Duodenal mucosa (tissue), 2 donors: ENCODE measurements at regions not wholly inside any gene's neighbourhood (a gene's known extent, or its start where the extent isn't known, plus 50 kb on each side); places are given as distances from the start of the nearest gene placed in this dataset.

ENCODE experiments used
- H3K27ac ChIP-seq: one replicate; pipeline ENCODE4 v1.7.0; 2013; ENCODE audit warnings: low read depth, low read length
- H3K27me3 ChIP-seq, 2 donors: one replicate each; pipeline ENCODE4 v1.7.0; 2013; ENCODE audit warnings: low read length in 2 of 2, control low read depth in 1 of 2; ENCODE audit not compliant: insufficient read depth in 2 of 2, control insufficient read depth in 1 of 2
- H3K36me3 ChIP-seq, 2 donors: one replicate each; pipeline ENCODE4 v1.7.0; 2013; ENCODE audit warnings: low read length in 2 of 2, control low read depth in 1 of 2; ENCODE audit not compliant: insufficient read depth in 2 of 2, control insufficient read depth in 1 of 2
- H3K4me1 ChIP-seq, 2 donors: one replicate each; pipeline ENCODE4 v1.7.0; 2013; ENCODE audit warnings: low read length in 2 of 2, control low read depth in 1 of 2; ENCODE audit not compliant: insufficient read depth in 2 of 2, control insufficient read depth in 1 of 2
- H3K4me3 ChIP-seq, 2 donors: one replicate each; pipeline ENCODE4 v1.7.0; 2013; ENCODE audit warnings: low read length in 2 of 2, low read depth in 1 of 2
- H3K9ac ChIP-seq, 2 donors: one replicate each; pipeline ENCODE4 v1.7.0; 2013; ENCODE audit warnings: low read length in 2 of 2, low read depth in 1 of 2
- H3K9me3 ChIP-seq, 2 donors: one replicate each; pipeline ENCODE4 v1.7.0; 2013; ENCODE audit warnings: low read length in 2 of 2, control low read depth in 1 of 2; ENCODE audit not compliant: control insufficient read depth in 1 of 2

- no peaks in the 10 kb centered on the region for H3K9me3 ChIP-seq
- no peaks in the 10 kb centered on the region for H3K27me3 ChIP-seq
- H3K4me1 ChIP-seq, result no peaks in the 10 kb centered on the region
- H3K27ac ChIP-seq, result no peak overlapping the region
- no peak overlapping the region for H3K9ac ChIP-seq
- H3K4me3 ChIP-seq, result no peak overlapping the region
- H3K36me3 ChIP-seq, result no peaks in the 10 kb centered on the region
These were observed 488.3 kb downstream of the TNS3 start for GRCh38 chr7:47093320-47094234.

DNA sequence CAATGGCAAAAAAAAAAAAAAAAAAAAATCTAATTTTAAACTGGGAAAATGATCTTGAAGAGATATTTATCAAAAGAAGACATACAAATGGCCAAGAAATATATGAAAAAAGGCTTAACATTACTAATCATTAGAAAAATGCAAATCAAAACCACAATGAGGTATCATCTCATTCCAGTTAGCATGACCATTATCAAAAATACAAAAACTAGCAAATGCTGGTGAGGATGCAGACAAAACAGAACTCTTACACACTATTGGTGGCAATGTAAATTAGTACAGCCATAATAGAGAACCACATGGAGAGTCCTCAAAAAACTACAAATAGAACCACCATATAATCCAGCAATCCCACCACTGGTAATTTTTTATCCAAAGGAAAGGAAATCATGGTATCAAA, 489.6 kb downstream of the TNS3 start:
- Histone ChIP-seq H3K4me3 (no peak overlapping the region), H3K27ac (no peak overlapping the region), H3K27me3 (no peaks in the 10 kb centered on the region), H3K9ac (no peak overlapping the region), H3K36me3 (no peaks in the 10 kb centered on the region), H3K4me1 (no peaks in the 10 kb centered on the region), H3K9me3 (no peaks in the 10 kb centered on the region)

- no peak overlapping the region for H3K9ac ChIP-seq
- no peaks in the 10 kb centered on the region for H3K36me3 ChIP-seq
- no peak overlapping the region for H3K4me3 ChIP-seq
- no peaks in the 10 kb centered on the region for H3K27me3 ChIP-seq
- no peaks in the 10 kb centered on the region for H3K9me3 ChIP-seq
- no peak overlapping the region for H3K27ac ChIP-seq
- H3K4me1 ChIP-seq, result no peaks in the 10 kb centered on the region
These were observed 490.8 kb downstream of the TNS3 start for GRCh38 chr7:47091141-47091540.

- no peak overlapping the region for H3K9ac ChIP-seq
- H3K9me3 ChIP-seq, result no peaks in the 10 kb centered on the region
- no peaks in the 10 kb centered on the region for H3K27me3 ChIP-seq
- no peak overlapping the region for H3K27ac ChIP-seq
- H3K4me1 ChIP-seq, result no peaks in the 10 kb centered on the region
- no peaks in the 10 kb centered on the region for H3K36me3 ChIP-seq
- H3K4me3 ChIP-seq, result no peak overlapping the region
These were observed 492.4 kb downstream of the TNS3 start for GRCh38 chr7:47089461-47089860.

DNA sequence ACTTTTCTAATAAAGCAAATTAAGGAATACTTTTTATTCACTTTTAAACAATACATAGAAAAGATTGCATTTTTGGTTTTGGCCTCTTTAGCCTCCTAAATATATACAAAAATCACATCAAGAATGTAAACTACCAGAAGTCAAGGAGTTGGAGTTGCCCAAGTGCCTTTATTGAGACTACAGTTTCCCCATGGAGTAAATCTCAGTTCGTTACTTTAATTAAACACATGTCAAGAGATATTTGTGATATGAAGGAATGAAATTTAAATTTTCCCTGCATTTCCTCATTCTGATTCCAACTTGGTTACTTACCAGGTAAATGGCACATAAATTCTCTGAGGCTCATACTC, 492.9 kb downstream of the TNS3 start:
- H3K9ac ChIP-seq, result no peak overlapping the region
- H3K27me3 ChIP-seq, result no peaks in the 10 kb centered on the region
- H3K4me1 ChIP-seq, result no peaks in the 10 kb centered on the region
- no peaks in the 10 kb centered on the region for H3K9me3 ChIP-seq
- H3K36me3 ChIP-seq, result no peaks in the 10 kb centered on the region
- H3K4me3 ChIP-seq, result no peak overlapping the region
- no peak overlapping the region for H3K27ac ChIP-seq

DNA sequence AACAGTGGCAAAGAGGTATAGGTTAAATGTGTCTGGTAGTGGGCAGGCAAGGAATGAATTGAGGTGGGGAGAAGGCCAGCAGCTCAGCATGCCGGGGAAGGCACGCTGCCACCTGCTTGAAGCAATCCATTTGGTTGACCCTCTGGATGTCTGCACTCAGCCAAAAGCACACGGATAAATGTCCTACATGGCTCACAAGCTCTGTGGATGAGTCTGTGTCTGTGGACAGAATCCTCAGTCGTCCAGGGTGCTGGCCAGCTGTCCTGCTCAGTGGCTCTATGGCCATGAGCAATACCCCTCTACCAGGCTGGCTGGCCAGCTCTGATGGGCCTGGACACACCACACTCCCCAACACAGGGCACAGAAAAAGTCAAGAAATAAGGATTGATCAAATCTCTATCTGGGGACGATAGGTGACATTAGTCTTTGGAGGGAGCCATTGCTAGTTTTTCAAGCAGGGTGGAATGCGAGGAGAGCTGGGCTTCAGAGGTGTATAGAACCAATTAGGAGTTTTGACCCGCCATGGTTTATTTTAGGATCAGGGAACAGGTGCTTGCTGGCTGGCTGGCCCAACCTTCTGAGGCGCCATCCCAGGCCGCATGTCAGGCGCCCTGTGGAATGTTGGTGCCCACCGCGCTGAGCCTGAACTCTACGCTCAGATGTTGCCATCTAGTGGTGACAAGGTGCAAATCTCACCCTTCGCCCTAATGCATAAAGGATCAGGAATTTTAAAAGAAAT, 493.4 kb downstream of the TNS3 start:
- Histone ChIP-seq H3K27ac (no peak overlapping the region), H3K4me1 (no peaks in the 10 kb centered on the region), H3K27me3 (no peaks in the 10 kb centered on the region), H3K36me3 (no peaks in the 10 kb centered on the region), H3K4me3 (peak overlapping the region in 1 of 2 donors; percentile 40), H3K9me3 (no peaks in the 10 kb centered on the region), H3K9ac (no peak overlapping the region)

DNA sequence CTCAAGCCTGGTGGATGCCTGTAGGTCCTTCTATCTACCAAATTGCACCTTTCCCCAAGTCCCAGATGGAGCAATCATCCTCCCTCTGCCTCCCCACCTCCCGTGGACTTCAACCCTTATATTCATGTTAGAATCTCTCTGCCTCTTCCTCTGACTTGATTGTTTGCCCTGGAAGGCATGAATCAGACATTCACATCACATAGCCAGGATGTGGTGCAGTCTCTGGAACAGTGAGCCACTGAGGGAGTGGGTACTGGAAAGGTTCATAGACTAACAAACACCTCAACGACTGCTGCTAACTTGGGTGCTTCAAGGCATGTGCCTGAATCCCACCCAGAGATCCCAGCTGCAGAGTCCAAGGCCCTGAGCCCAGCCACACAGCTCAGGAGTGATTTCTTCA, 494.0 kb downstream of the TNS3 start:
- Histone ChIP-seq H3K9me3 (no peaks in the 10 kb centered on the region), H3K27ac (no peak overlapping the region), H3K9ac (no peak overlapping the region), H3K4me3 (no peak overlapping the region), H3K36me3 (no peaks in the 10 kb centered on the region), H3K4me1 (no peaks in the 10 kb centered on the region), H3K27me3 (no peaks in the 10 kb centered on the region)

GRCh38 chr7:47085491-47086275, 496.2 kb downstream of the TNS3 start:
- no peaks in the 10 kb centered on the region for H3K4me1 ChIP-seq
- H3K9me3 ChIP-seq, result no peaks in the 10 kb centered on the region
- H3K27ac ChIP-seq, result no peak overlapping the region
- H3K4me3 ChIP-seq, result no peak overlapping the region
- no peaks in the 10 kb centered on the region for H3K36me3 ChIP-seq
- no peaks in the 10 kb centered on the region for H3K27me3 ChIP-seq
- H3K9ac ChIP-seq, result no peak overlapping the region

DNA sequence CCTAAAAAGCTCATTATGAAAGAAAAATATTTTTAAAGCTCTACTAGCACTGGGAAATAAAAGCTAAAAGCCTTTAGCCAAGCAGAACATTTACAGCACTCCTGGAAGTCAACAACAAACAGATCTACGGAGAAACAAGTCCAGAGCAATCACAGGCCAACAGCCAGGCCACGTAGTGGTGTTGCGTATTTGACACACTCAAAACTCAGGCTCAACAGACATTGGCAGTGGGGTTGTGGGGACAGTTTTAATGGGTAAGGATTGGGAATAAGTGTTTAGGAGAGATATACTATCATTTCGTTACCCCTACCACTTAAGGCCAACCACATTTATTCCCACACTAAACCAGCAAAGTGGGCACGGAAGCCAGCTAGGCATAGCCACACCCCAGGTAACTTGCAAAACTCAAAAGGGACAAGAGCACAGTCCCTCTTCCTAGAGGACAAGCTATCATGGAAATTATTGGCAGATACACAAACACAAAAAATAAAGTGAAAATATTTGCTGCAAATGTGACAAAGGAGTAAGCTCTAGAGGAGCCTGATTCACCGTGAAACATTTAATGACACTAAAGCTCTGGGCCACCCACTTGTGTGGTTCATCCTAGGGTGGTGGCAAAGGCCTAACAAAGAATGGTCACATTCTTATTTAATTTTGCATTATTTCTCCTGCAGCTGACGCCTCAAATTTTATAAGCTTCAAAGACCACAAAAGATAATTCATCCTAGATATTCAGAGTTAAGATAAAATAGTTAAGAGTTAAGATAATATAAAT, 498.2 kb downstream of the TNS3 start:
- H3K9me3 ChIP-seq, result no peaks in the 10 kb centered on the region
- H3K36me3 ChIP-seq, result no peaks in the 10 kb centered on the region
- H3K27ac ChIP-seq, result no peak overlapping the region
- no peak overlapping the region for H3K9ac ChIP-seq
- H3K27me3 ChIP-seq, result no peaks in the 10 kb centered on the region
- no peaks in the 10 kb centered on the region for H3K4me1 ChIP-seq
- H3K4me3 ChIP-seq, result no peak overlapping the region
